RWPE1 (cell line): ENCODE measurements at regions not wholly inside any gene's neighbourhood (a gene's known extent, or its start where the extent isn't known, plus 50 kb on each side); places are given as distances from the start of the nearest gene placed in this dataset.

Experiments
- CTCF ChIA-PET: fragments of 350-600 bp; sonication (Branson Sonifier 250); formaldehyde crosslinking; extraction: SDS; loops from one replicate; lab custom pipeline; 2021; lab: Yijun Ruan, JAX
- POLR2A ChIA-PET: fragments of 400-600 bp; formaldehyde crosslinking; extraction: SDS; loops from one replicate; lab custom pipeline; 2020; ENCODE audit warnings: antibody characterized with exemption; ENCODE audit not compliant: low non-redundant PET; lab: Yijun Ruan, JAX
- DNase-seq: peaks from one replicate; pipeline ENCODE4 v3.0.0; 2012; ENCODE audit warnings: low spot score
- H3K27ac ChIP-seq: fragments of 450-650 bp; 2 replicates; pipeline ENCODE4 v1.5.1; 2017
- TF ChIP-seq, protein P1 (sequence below): fragments of 450-650 bp; conservative IDR thresholded peaks from 2 replicates; pipeline ENCODE4 v1.5.1; 2017; ENCODE audit warnings: low read depth, mild to moderate bottlenecking

DNA sequence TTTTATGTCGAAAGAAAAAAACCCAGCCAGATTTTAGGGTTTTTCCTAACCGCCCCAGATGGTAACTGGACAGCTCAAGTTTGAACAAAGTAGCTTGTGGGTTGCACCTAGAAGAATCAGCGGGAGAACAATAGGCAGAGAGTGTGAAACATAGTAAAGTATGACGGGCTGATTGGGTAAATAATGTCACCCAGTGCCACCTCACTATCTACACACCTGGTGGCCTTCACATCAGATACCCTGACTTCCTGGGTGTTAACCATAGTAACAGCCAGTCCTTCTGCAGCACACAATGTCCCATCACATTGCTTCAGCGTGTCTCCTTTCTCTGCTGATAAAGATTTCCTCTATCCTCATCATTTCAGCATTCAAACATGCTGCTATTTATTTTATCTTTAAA is 159.1 kb upstream of the HS3ST1 start:
- TF ChIP-seq, protein P1, sequence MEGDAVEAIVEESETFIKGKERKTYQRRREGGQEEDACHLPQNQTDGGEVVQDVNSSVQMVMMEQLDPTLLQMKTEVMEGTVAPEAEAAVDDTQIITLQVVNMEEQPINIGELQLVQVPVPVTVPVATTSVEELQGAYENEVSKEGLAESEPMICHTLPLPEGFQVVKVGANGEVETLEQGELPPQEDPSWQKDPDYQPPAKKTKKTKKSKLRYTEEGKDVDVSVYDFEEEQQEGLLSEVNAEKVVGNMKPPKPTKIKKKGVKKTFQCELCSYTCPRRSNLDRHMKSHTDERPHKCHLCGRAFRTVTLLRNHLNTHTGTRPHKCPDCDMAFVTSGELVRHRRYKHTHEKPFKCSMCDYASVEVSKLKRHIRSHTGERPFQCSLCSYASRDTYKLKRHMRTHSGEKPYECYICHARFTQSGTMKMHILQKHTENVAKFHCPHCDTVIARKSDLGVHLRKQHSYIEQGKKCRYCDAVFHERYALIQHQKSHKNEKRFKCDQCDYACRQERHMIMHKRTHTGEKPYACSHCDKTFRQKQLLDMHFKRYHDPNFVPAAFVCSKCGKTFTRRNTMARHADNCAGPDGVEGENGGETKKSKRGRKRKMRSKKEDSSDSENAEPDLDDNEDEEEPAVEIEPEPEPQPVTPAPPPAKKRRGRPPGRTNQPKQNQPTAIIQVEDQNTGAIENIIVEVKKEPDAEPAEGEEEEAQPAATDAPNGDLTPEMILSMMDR = no peak
- ChIA-PET CTCF (no interaction called here), POLR2A (no interaction called here)
- no peak overlapping the region for H3K27ac ChIP-seq
- DNase-seq = no peak

DNA sequence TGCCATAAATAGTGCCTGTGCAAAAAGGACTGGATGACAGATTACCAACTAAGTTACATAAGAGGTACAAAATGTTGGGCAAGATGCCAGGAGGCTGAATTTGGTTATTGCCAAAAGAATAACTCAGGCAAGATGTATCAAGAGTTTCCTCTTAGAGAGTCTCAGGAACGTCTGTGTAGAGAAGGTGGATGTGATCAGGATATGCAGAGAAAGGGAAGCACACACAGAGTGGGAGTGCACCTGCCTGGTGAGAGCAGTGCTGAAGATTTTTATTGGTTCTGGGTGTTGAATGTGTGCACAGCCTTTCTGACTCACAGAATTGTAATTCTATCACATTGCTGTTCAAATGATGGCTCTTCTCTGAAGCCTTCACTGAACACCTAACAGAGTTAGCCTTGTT is 156.8 kb upstream of the HS3ST1 start:
- CTCF ChIA-PET = no interaction called here
- TF ChIP-seq, protein P1 = no peak
- H3K27ac ChIP-seq = no peak overlapping the region
- DNase-seq = peak; percentile 43
- POLR2A ChIA-PET = no interaction called here

DNA sequence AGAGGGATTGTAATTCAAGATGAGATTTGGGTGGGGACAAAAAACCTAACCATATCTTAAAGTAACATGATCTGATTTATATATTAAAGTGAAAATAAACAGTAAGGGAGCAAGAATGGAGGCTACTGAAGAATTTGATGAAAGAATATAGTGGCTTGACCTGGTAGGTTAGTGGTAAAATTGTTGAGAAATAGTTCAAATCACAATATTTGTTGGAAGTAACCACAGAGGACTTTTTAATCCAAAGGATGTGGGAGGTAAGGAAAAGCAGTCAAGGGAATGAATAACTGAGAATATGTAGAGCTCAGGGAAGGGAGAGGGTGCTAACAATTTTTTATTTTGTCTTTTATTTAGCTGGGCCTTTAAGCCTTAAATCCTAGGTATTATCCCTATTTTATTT is 139.8 kb upstream of the HS3ST1 start:
- ChIA-PET CTCF (no interaction called here), POLR2A (no interaction called here)
- no peak overlapping the region for H3K27ac ChIP-seq
- no peak for DNase-seq
- TF ChIP-seq, protein P1 = no peak

DNA sequence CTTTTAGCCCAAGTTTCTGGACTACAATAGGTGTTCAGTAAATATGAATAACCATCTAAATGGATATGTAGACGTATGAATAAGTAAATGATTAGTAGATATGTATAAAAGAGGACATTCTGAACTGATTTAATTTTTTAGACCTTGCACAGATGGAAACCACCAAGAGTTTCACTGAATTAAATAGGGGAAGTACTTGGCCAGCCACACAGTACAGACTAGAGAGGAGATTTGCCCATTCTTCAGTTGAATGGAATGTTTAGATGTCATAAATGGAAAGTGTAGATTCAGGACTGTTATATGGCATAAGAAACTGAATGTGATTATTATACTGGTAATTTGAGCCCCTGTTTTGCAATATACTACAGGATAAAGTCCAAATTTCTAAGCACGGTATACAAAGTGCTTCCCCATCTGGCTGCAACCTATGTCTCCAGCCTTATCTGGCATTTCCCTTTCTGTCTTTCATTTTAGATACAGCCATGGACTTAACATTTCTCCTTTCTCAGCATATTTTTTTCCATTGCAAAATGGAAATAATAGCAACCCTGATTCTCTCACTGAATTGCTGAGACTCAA is 137.8 kb upstream of the HS3ST1 start:
- CTCF ChIA-PET = no interaction called here
- DNase-seq = no peak
- POLR2A ChIA-PET = no interaction called here
- no peak overlapping the region for H3K27ac ChIP-seq
- TF ChIP-seq, protein P1 = no peak

DNA sequence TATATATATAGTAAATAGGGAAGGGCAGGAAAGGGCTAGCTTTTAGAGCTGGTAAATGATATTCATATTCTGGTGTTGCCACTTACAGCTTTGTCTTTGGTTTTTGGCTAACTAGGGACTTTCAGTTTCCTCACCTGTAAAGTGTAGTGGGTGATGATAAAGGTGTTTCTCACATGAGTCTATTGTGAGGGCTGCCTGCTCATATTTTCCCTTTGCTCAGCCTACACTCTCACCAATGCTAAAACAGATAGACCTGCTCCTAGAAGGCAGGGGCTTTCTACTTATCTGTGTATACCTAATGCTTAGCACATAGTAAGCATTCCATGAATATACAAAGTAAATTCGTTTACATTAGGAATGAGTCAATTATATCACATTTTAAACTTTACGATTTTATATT is 137.2 kb upstream of the HS3ST1 start:
- ChIA-PET POLR2A (no interaction called here), CTCF (no interaction called here)
- DNase-seq = no peak
- H3K27ac ChIP-seq = no peak overlapping the region
- TF ChIP-seq, protein P1 = no peak

DNA sequence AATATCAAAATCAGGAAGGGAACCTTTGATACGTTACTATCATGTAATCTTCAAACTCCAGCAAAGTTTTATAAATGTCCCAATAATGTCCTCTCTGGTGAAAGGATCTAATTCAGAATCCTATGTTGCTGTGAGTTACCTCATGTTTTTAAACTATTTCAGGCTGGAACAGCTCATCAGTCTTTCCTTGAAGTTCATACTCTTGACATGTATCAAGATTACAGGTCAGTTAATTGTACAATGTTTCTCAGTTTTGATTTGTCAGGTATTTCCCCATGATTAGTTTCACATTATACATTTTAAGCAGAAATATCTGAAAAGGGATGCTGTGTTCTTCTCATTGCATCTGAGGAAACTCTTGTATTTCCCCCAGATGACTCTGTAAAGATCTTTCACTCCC is 136.5 kb upstream of the HS3ST1 start:
- DNase-seq = no peak
- TF ChIP-seq, protein P1 = no peak
- H3K27ac ChIP-seq = no peak overlapping the region
- ChIA-PET POLR2A (no interaction called here), CTCF (no interaction called here)
